Stimulated activated CD4-positive, alpha-beta T cell treated with anti-CD3 and anti-CD28 coated beads, TNF-alpha, amount 100 ng/mL, for 4 hours (primary cell): ENCODE measurements at regions not wholly inside any gene's neighbourhood (a gene's known extent, or its start where the extent isn't known, plus 50 kb on each side); places are given as distances from the start of the nearest gene placed in this dataset.

ENCODE experiments used
- DNase-seq, 3 experiments: peaks; one replicate each; pipeline ENCODE4 v3.0.0-alpha.2; 2020; ENCODE audit warnings: low read depth in 3 of 3

DNA sequence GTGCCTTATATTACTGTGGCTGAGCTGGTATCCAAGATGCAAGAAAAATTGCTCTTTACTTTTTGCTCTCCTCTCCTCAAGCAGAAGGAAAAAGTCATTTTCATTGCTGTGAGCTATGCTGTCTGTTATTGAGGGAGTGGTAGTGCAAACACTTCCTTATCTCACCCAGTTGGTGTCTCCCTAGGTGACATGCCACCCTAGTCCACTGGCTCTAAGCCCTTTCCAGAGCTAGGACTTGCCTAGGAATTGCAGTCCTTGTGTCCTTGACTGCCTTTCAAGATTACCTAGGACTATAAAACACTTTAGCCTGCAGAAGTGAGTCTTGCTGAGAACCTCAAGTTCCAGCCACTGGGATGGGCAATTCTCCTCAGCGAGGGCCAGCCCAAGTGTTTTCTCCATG, 458.3 kb downstream of the MRPL39 start:
- no peak for DNase-seq

DNA sequence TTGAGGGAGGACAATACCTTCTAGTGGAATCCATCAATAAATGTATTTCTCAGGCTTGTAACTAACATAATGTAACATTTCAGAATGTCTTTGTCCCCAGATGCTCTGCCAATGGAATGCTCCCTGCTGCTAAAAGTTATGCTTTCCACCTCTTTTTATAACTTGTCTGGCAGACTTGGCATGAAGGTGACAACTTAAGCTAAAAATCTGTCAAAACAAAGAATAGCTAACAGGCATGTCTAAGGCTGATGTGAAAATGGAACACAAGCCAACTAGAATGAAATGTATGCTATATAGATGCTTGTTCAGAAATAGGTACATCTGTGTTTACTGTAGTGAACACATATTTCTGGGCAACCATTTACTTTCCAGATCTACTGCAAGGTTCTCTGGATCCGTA, 467.9 kb downstream of the MRPL39 start:
- DNase-seq = no peak

DNA sequence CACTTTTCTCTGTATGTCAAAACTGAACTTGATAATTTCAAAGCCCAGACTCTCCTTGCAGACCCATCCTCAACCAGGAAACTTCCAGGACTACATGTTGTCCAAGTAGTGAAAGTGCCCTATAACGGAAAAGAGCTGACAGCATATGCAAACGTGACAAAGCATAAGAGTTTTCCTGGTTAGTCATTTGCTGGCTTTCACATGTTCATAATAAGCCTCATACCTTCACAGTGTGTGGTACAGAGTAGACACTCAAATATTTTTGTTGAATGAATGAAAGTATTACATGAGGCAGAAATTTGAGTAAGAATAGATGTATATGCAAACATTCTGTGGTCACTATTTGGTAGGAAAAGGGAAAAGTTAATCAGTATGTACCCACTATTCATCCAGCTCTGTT, 473.3 kb downstream of the MRPL39 start:
- no peak for DNase-seq

DNA sequence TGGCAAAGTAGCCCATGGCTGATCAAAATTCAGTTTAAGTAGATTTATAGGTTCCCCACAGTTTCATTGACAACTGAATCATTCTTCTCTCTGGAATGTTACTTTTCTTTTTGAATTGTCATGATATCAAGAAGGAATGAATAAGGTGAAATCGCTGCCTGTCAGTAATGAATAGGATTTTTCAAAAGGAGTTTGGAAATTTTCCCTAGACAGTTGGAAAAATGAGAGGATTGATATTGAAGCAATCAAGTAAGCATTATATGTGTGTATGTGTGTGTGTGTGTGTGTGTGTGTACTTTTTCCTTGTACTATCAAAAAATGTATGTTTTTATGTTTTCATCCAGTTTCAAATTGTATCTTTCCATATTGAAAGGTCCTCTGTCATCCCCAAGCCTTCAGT, 479.5 kb downstream of the MRPL39 start:
- DNase-seq = no peak

DNA sequence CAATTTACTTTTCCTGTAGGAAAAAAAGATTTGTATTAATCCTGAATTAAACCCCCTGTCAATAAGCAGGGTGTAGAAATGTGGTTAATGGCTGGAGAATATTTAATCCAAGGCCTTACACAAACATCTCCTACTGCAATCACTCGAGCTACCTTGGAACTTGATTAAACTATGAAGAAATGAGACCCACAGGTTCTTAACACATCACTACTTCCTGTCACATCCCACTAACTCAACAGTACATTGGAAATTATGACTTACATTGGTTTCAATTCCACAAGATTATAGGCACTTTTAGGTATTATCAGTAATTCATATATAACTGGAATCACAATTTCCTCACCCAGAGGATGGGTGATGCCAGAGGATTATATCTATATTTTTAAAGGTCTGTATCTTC, 480.3 kb downstream of the MRPL39 start:
- DNase-seq = no peak

DNA sequence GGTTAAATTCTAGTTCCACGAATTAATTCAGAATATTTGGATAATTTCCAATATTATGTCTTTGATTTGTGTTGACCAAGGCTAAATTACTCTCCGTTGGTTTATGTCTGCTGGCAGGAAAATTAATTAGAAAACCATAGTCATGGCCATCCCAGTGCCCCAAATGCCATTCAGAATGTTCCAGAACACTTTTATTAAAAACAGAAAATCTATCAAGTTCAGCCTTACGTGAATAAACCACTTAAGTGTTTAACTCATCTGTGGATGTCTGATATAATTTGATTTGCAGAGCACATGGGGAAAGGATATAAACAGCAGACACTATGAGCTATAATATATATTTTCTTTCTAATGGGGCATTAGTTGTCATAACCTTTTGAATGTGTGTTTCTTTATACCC, 480.7 kb downstream of the MRPL39 start:
- no peak for DNase-seq

DNA sequence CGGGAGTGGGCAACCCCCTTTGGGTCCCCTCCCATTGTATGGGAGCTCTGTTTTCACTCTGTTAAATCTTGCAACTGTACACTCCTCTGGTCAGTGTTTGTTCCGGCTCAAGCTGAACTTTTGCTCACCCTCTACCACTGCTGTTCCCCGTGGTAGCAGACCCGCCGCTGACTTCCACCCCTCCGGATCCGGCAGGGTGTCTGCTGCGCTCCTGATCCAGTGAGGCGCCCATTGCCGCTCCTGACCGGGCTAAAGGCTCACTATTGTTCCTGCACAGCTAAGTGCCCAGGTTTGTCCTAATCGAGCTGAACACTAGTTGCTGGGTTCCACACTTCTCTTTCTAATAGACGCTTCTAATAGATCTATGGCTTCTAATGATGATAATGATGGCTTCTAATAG, 488.6 kb downstream of the MRPL39 start:
- DNase-seq = no peak

DNA sequence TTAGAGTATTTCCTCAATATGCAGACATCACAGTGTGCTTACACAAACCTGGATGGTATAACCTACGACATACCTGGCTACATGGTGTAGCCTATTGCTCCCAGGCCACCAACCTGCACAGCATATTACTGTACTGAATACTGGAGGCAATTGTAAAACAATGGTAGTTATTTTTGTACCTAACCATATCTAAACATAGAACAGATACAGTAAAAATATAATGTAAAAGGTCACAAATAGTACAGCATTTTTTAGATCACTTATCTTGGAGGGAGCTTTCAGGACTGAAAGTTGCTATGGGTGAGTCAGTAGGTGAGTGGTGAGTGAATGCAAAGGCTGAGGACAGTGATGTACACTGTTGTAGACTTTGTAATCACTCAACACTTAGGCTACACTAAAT, 492.3 kb downstream of the MRPL39 start:
- DNase-seq = no peak

DNA sequence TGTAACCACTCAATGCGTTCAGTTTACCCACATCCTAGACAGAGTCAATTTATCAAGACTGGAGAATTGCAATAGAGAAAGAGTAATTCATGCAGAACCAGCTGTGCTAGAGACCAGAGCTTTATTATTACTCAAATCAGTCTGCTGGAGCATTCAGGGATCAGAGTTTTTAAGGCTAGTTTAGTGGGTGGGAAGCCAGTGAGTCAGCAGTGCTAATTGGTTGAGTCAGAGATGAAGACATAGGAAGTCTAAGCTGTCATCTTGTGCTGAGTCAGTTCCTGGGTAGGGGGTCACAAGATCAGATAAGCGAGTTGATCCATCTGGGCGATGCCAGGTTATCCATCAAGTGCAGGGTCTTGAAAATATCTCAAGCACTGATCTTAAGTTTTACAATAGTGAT, 499.6 kb downstream of the MRPL39 start:
- no peak for DNase-seq

DNA sequence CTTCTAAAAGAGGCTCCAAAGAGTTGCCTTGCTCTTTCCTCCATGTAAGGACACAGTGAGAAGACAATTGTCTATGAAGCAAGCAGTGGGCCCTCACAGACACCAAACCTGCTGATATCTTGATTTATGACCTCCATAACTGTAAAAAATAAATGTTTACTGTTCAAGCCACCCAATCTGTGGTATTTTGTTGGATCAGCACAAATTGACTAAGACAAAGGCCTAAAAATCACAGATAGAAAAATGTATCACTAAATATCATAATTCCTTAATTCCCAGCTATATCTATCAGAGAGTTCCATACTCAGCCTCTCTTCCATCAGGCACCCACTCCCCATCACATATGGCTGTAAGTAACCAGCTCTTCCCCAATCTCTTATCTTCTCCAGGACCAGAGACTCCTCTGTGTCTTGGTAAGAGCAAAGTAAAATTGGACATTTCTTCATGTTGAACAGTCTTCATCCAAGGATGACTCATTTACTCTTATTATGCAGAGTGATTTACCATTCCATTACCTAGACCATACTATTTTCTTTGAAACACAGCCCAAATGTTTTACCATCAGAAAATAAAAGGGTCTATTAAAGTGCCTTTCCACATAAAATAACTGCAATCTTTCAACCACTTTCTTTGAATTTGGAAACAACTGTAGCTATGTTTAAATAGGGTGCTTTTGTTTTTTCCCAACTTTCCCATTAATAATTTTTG, 503.6 kb downstream of the MRPL39 start:
- no peak for DNase-seq

DNA sequence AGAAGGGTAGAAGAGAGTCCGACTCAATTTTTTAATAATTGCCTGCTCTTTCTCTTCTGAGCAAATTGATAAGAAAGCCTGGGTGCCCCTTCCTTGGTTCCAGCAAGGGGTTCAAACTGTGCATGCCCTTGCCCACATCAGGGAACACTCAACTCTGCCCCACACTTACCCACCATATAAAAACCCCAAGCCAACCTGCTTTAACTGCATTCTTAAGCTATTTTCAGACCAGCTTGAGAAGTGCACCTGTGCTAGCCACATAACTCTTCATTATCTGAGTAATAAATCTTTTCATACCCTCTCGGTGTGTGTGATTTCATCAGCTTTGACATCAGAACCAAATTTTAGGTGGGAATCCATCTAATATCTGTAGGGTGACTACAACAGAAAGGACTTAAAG, 509.6 kb downstream of the MRPL39 start:
- DNase-seq = no peak

DNA sequence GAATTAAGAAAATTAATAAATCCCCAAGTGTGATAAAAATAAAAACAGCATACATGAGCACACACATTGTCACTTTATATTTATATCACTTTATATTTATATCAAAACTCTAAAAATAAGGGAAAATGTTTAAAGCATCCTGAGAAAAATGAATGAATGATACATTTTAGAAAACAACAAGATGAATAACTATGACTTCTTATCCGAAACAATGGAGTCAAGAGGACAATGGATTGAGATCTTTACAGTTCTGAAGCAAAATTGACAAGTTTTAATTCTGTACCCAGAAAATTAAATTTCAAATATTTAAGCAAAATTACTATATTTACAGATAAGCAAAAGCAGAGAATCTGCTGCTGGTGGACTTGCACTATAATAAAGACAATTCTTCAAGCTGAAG, 512.6 kb downstream of the MRPL39 start:
- no peak for DNase-seq

DNA sequence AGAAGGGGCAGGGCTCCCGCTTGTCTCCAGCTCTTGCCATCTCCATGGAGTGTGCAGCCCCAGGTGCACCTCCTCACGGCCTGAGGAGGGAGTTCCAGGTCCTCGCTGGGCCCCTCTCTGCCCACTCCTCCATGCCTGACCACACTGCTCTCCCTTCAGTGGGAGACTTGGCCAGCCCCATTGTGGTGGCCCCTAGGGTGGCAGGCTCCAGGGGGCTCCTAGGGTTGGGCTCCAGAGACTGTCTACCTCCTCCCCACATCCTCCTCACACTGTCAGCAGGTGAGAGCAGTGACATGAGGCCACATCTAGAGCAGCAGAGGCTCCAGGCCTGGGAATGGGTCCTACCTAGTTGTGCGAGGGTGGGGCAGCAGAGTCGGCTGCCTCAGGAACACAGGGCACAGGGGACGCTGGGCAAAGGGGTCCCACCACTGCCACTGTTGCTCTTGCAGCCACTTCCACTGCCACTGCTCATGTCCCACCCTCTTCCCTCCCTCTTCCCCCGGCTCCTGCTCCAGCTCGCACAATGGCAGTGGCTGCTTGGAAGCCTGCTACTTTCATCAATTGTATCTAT, 514.8 kb downstream of the MRPL39 start:
- DNase-seq = no peak

DNA sequence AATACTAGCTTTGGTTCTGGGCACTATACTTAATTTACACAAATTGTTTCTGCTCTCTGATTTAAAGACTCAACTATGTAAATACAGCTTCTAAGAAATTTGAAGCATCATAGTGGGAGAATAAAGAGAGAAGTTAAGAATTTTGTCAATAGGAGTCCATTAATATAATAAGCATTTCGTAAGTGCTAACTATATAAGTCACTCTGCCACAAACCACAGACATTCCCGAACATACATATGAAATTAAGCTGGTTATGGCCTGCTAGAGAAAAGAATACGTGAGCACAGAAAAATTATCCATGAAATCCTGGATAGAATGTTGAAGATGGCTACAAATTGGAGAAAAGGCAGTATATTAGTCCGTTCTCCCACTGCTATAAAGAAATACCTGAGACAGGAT, 526.2 kb downstream of the MRPL39 start:
- DNase-seq = no peak

DNA sequence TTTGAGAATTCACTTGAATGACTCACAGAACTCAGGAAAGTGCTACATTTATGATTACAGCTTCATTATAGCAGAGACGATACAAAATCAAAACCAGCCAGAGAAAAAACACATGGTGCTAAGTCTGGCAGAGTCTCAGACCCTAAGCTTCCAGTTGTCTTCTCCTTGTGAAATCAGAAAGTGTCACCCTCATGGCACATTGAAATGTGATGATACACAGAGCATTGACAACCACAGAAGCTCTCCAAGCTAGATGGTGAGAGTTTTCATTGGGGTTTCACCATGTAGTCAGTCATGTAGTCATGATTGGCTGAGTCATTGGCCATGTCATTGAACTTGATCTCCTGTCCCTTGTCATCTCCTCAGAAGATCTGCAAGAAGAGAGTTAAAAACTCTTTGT, 526.6 kb downstream of the MRPL39 start:
- DNase-seq = no peak

DNA sequence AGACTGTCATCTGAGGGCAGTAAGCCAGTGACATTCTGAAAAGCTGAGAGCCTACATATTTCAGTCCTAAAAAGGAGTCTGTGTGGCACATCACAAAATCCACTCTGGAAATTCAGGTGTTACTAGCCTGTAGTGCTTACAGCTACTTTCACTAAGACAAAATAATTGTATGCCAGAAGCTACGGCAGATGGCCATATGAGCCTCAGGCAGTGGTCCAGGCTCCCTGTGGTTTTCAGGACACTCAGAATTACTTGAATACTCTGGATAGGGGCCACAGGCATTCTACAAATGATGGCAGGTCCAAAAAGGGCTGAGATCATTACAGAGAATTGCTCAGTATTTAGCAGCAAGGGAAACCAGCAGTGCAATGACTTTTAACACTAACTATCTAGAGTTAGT, 527.1 kb downstream of the MRPL39 start:
- no peak for DNase-seq

DNA sequence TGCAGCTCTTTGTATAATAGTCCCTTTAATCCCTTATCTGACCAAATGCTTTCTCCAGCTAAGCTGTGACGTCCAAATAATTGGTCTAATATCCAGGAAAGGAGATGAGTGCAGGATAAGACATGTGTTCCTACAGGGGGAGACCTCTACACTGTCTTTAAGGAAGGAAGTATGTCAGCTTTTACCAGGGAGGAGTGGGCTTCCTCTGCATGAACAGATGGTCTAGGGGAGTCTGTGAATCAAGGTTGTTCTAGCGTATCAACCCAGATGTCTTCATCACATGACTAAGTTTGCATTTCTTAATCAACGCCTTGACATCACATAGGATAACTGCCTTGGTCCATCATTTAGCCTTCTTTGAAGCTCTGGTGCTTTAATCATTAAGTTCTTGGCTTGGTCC, 528.2 kb downstream of the MRPL39 start:
- no peak for DNase-seq

DNA sequence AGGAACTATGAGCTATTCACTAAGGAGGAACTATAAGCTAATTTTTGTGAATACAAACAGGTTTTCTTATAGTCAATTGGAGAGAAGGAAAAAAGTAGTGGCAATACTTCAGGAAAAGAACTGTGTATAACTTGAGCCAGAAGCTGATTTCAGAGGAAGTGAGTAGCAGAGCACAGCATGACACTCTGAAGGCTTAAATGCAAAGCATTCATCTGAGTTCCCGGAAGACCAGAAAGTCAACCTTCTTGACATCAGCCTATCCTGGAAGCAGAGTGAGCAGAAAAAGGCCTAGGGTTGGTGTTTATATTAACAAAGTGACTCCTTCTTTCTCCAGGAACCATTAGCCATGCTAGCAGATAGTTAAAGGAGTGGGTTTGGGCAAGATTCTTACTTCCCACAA, 545.2 kb downstream of the MRPL39 start:
- DNase-seq = no peak

DNA sequence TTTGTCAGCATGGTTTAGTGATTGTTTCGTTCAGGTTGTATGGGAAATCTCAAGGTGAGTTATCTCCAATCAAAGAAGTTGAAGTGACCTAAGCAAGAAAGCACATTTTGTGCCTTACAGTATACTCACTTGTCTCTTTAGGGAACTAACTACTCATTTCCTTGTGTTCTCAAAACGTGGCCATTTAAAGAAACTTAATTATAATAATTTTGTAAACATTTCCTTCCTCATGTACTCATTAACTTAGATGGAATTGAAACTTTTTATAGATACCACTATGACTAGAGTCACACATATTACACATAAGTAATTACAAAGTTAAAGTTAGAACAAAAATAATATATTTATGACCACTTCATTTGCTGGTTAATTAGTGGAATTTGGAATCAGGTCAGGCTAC, 552.6 kb downstream of the MRPL39 start:
- DNase-seq = no peak

DNA sequence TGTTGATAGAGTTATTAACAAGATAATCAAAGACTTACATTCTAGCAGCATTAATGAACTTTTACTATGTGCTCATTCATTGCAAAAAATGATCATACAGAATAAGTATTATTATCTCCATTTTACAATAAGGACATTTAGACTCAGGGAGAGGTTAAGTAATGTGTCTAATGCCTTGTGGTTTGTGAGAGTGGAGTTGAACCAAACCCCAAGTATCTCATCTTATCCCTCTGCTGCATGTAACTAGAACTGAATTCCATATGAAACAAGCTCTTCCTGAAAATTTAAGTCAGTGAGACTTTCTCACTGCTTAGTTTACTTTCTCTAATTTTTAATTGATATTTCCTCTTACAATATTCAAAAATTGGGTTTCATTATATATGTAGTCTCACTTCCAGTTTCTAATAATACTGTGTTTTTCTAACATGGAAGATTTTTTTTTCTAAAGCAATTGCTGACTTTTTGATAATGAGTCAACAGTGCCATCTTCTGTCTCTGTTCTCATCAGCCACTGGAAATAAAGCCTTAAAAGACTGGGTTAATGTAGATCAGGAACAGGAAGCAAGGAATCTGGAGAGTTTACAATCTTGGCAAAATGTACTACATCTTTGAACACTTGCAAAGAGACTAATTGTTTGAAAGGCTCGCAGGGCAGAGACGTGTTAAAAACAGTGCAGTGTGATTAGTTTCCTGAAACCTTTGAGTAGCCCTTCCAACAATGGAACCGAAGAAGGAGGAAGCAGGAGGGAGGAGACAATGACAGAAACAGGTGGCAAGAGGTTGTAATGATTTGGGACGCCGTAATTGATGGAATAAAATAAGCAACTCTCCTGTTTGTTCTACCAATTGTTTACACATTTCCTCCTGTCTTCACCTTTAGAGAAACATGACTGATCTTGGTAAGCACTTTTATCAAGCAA, 567.6 kb downstream of the MRPL39 start:
- DNase-seq = no peak

DNA sequence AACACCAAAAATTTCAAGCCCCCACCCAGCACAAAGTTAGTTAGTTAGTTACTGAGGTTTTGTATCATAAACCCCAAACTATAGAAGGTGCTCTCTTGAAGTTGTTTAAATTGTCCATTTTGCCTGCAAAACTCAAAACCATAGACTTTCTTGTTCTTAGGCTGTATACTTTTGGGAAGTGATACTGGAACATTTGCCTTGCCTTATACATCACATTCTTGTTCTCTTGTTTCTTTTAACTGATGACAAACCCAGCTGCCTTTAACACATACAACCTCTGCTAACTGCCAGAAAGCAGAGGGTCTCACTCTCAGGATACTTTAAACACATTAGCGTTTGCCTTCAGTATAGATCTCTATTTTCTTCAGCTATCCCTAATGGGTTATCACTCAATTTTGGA, 570.5 kb downstream of the MRPL39 start:
- DNase-seq = no peak

DNA sequence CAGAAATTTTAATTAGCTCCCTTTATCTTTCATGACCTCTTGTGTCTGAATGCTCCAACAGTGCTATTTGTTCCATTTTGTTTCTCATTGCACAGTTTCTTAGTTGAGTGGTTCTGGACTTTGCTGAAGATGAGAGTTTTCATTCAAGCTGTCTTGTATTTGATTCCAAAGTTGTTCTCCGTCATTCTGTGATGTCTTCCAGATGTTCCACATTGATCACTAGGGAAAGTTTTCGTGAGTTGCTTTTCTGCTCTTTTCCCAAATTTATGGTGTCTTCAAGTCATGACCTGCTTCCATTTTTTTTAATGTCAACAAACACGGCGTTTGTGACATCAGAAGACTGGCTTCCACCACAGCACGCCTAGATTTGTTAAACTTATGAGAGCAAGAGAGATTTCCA, 575.5 kb downstream of the MRPL39 start:
- no peak for DNase-seq

DNA sequence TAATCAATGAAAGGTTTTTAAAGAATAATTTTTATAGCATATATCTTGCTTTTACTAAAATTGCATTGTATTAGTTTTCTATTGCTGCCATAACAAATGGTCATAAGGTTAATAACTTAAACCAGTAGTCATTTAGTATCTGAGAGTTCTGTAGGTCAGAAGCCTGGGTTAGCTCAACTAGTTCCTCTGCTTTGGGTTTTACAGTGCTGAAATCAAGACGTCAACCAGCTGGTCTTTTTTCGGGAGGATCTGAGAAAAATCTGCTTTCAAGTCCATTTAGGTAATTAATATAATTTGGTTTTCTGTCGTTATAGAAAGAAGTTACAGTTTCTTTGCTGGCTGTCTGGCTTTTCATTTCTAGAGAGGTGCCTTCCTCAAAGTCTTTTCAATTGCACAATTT, 577.7 kb downstream of the MRPL39 start:
- no peak for DNase-seq
